Heart left ventricle (tissue), 13 donors: ENCODE measurements at regions not wholly inside any gene's neighbourhood (a gene's known extent, or its start where the extent isn't known, plus 50 kb on each side); places are given as distances from the start of the nearest gene placed in this dataset.

Experiments used
- POLR2A ChIP-seq, 2 donors: fragments of 450-650 bp; IDR thresholded peaks; one replicate each; pipeline ENCODE4 v1.6.1; 2017; ENCODE audit warnings: antibody characterized with exemption in 2 of 2, mild to moderate bottlenecking in 2 of 2, moderate library complexity in 2 of 2
- TF ChIP-seq, protein P1 (sequence below), 12 donors: fragments of 200-600 bp; sonication (generic) in 4 of 12; IDR thresholded peaks; one replicate each; pipeline versions ENCODE4 v1.5.0 to v1.8.0; 2018 to 2022; ENCODE audit warnings: antibody characterized with exemption in 12 of 12, mild to moderate bottlenecking in 5 of 12
- donor health status: ischemic (EF 13 %, LVEDD 7.1; RV severe dilation, severe dysfunction).
- donor health status: DM: no; HTN: yes; CAD: no.
- donor health status: DM: no; HTN: no; CAD: no.
- donor health status: ischemic (EF 25% LVEDD 6.9; RV normal size, moderate dysfunction).
- donor health status: ischemic (EF 25% LVEDD 5.7; RV mildly dilated, moderate dysfunction).
- donor health status: ischemic (EF 35%, LVEDD 5.7; RV mildly dilated, moderate dysfunction).
- donor health status: nonischemic (EF 11% LVEDD 7.7; RV severe dilation, severe dysfunction).
- donor health status: DM: yes; HTN: yes; CAD: no.
- donor health status: PGD.
- donor health status: ischemic (EF 29% LVEDD 5.4; RV normal size, mild dysfunction).
- donor health status: nonischemic (EF 23%, LVEDD 6.1; RV moderate dilation, normal function).

DNA sequence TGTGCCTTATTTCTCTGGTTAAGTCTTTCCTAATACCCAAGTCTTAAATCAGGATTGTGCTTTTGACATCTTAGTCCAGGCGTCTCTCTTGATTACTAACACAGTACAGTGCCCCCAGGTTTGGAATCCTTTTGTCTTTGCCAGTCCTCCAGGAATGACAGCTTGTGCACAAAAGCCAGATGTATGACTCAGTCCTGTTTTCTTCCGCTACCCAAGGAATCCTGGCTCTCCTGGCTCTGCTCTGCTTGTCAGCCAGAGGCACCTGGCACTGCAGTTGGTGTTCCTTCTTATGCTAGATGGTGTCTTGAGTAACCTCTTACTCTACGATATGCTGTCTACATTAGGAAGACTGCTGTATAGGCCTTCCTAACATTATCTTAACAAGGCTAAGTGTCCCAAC is 728.2 kb upstream of the NECTIN3 start:
- no peak for TF ChIP-seq POLR2A (IDR thresholded peaks at IDR 0.05)
- TF ChIP-seq, protein P1, sequence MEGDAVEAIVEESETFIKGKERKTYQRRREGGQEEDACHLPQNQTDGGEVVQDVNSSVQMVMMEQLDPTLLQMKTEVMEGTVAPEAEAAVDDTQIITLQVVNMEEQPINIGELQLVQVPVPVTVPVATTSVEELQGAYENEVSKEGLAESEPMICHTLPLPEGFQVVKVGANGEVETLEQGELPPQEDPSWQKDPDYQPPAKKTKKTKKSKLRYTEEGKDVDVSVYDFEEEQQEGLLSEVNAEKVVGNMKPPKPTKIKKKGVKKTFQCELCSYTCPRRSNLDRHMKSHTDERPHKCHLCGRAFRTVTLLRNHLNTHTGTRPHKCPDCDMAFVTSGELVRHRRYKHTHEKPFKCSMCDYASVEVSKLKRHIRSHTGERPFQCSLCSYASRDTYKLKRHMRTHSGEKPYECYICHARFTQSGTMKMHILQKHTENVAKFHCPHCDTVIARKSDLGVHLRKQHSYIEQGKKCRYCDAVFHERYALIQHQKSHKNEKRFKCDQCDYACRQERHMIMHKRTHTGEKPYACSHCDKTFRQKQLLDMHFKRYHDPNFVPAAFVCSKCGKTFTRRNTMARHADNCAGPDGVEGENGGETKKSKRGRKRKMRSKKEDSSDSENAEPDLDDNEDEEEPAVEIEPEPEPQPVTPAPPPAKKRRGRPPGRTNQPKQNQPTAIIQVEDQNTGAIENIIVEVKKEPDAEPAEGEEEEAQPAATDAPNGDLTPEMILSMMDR (IDR thresholded peaks at IDR 0.05), result no peak
